A549 (cell line): ENCODE measurements at regions not wholly inside any gene's neighbourhood (a gene's known extent, or its start where the extent isn't known, plus 50 kb on each side); places are given as distances from the start of the nearest gene placed in this dataset.

Experiments
- ATAC-seq, 2 experiments: fragments of 200-7000 bp in 1 of 2; fragments of >200 bp in 1 of 2; cut with Nextera tagmentation in 1 of 2; cut with Tn5 transposase in 1 of 2; 3 replicates each; pipeline versions ENCODE4 v1.8.0 to v1.9.1; 2018 to 2020; ENCODE audit warnings: mild to moderate bottlenecking in 1 of 2, moderate library complexity in 1 of 2
- CTCF ChIA-PET: fragments of 300-600 bp; sonication (Branson Sonifier 250); formaldehyde crosslinking; extraction: SDS; loops from one replicate; lab custom pipeline; 2021; ENCODE audit warnings: antibody characterized with exemption, inconsistent platforms; lab: Yijun Ruan, JAX
- POLR2A ChIA-PET: fragments of 350-600 bp; formaldehyde crosslinking; extraction: SDS; loops from one replicate; lab custom pipeline; 2021; ENCODE audit warnings: antibody characterized with exemption, inconsistent platforms; lab: Yijun Ruan, JAX
- DNase-seq, 2 experiments: peaks; one replicate each; pipeline versions ENCODE4 v3.0.0 to v3.0.0-alpha.2; 2011 to 2016; ENCODE audit warnings: low read depth in 1 of 2, low spot score in 1 of 2
- FAIRE-seq: peaks from 2 replicates; lab custom pipeline; 2011; peaks lifted over from hg19 to GRCh38; lab: Jason Lieb, UNC
- H3K27ac ChIP-seq, 2 experiments: fragments of >200 bp; sonication (Bioruptor Twin); formaldehyde crosslinking; 3 replicates each; pipeline ENCODE4 v1.5.1; 2016 to 2017
- H3K4me1 ChIP-seq: fragments of >200 bp; sonication (Bioruptor Twin); formaldehyde crosslinking; 3 replicates; pipeline ENCODE4 v1.6.1; 2016
- H3K4me2 ChIP-seq: fragments of >200 bp; sonication (Bioruptor Twin); formaldehyde crosslinking; 3 replicates; pipeline ENCODE4 v1.6.1; 2016
- H3K4me3 ChIP-seq: fragments of >200 bp; sonication (Bioruptor Twin); formaldehyde crosslinking; 3 replicates; pipeline ENCODE4 v1.5.1; 2016
- H3K9me3 ChIP-seq: fragments of >200 bp; sonication (Bioruptor Twin); formaldehyde crosslinking; 3 replicates; pipeline ENCODE4 v1.6.1; 2016
- BCL3 ChIP-seq: fragments of >200 bp; sonication (Bioruptor Twin); formaldehyde crosslinking; IDR thresholded peaks from 3 replicates; pipeline ENCODE4 v1.6.1; 2016
- BHLHE40 ChIP-seq: IDR thresholded peaks from 2 replicates; pipeline ENCODE4 v1.6.1; 2012; ENCODE audit warnings: low read depth, low read length, inconsistent platforms
- CTCF ChIP-seq: fragments of >200 bp; sonication (Bioruptor Twin); formaldehyde crosslinking; IDR thresholded peaks from 3 replicates; pipeline ENCODE4 v1.5.1; 2016
- EHMT2 ChIP-seq: fragments of 200-600 bp; sonication (generic); IDR thresholded peaks from 2 replicates; pipeline ENCODE4 v1.6.1; 2016; ENCODE audit warnings: antibody characterized with exemption, low read depth, mild to moderate bottlenecking, moderate library complexity
- ESRRA ChIP-seq: fragments of 150-350 bp; IDR thresholded peaks from 2 replicates; pipeline ENCODE4 v1.6.1; 2014; ENCODE audit warnings: mild to moderate bottlenecking, low read length, borderline replicate concordance
- FOXS1 ChIP-seq: fragments of 250-450 bp; sonication (Bioruptor Pico); IDR thresholded peaks from 2 replicates; pipeline ENCODE4 v1.5.0; 2020; ENCODE audit warnings: mild to moderate bottlenecking, moderate library complexity
- GATA3 ChIP-seq: IDR thresholded peaks from 2 replicates; pipeline ENCODE4 v1.6.1; 2012; ENCODE audit warnings: borderline replicate concordance
- HOXA7 ChIP-seq: fragments of 250-450 bp; sonication (Bioruptor Pico); IDR thresholded peaks from 2 replicates; pipeline ENCODE4 v1.5.0; 2020; ENCODE audit warnings: mild to moderate bottlenecking, moderate library complexity
- HOXB13 ChIP-seq: fragments of 250-450 bp; sonication (Bioruptor Pico); IDR thresholded peaks from 2 replicates; pipeline ENCODE4 v1.5.0; 2020; ENCODE audit warnings: low read depth, mild to moderate bottlenecking, moderate library complexity
- HOXB5 ChIP-seq: fragments of 250-450 bp; sonication (Bioruptor Pico); IDR thresholded peaks from 2 replicates; pipeline ENCODE4 v1.5.0; 2020; ENCODE audit warnings: mild to moderate bottlenecking, moderate library complexity
- KDM1A ChIP-seq: fragments of 200-600 bp; sonication (generic); IDR thresholded peaks from 2 replicates; pipeline ENCODE4 v1.6.1; 2016; ENCODE audit warnings: low read depth, mild to moderate bottlenecking
- MAZ ChIP-seq: fragments of 150-350 bp; IDR thresholded peaks from 2 replicates; pipeline ENCODE4 v1.6.1; 2014; ENCODE audit warnings: antibody characterized with exemption, low read depth, low read length, borderline replicate concordance
- MYC ChIP-seq: IDR thresholded peaks from 2 replicates; pipeline ENCODE4 v1.6.1; 2012; ENCODE audit warnings: mild to moderate bottlenecking, inconsistent platforms, low read length, improper control_type of control experiment, borderline replicate concordance
- NR3C1 ChIP-seq: fragments of >200 bp; sonication (Bioruptor Twin); formaldehyde crosslinking; IDR thresholded peaks from 3 replicates; pipeline ENCODE4 v1.6.1; 2017
- PHF8 ChIP-seq: fragments of 200-600 bp; sonication (generic); IDR thresholded peaks from 2 replicates; pipeline ENCODE4 v1.6.1; 2016; ENCODE audit warnings: low read depth, mild to moderate bottlenecking, antibody characterized with exemption, moderate library complexity, borderline replicate concordance
- POLR2A ChIP-seq: IDR thresholded peaks from 2 replicates; pipeline ENCODE4 v1.6.1; 2012; ENCODE audit warnings: mild to moderate bottlenecking, low read length
- RAD21 ChIP-seq, 2 experiments: fragments of >200 bp in 1 of 2; sonication (Bioruptor Twin) in 1 of 2; formaldehyde crosslinking in 1 of 2; IDR thresholded peaks in 1 of 2; conservative IDR thresholded peaks in 1 of 2; 2 replicates in 1 of 2; 3 replicates in 1 of 2; pipeline ENCODE4 v1.6.1; 2012 to 2018; ENCODE audit warnings: inconsistent platforms in 1 of 2
- RARB ChIP-seq: fragments of 250-450 bp; sonication (Bioruptor Pico); IDR thresholded peaks from 2 replicates; pipeline ENCODE4 v1.8.0; 2021; ENCODE audit warnings: mild to moderate bottlenecking, moderate library complexity
- REST ChIP-seq: fragments of 200-600 bp; sonication (generic); IDR thresholded peaks from 2 replicates; pipeline ENCODE4 v1.6.1; 2016; ENCODE audit warnings: antibody characterized with exemption, mild to moderate bottlenecking, moderate library complexity
- SREBF2 ChIP-seq: fragments of 450-650 bp; IDR thresholded peaks from 2 replicates; pipeline ENCODE4 v1.6.1; 2014; ENCODE audit warnings: mild to moderate bottlenecking, moderate library complexity
- TFCP2L1 ChIP-seq: fragments of 250-450 bp; sonication (Bioruptor Pico); IDR thresholded peaks from 2 replicates; pipeline ENCODE4 v1.5.0; 2021; ENCODE audit warnings: mild to moderate bottlenecking
- TP53 ChIP-seq: fragments of 250-450 bp; sonication (Bioruptor Pico); IDR thresholded peaks from 2 replicates; pipeline ENCODE4 v1.5.0; 2021; ENCODE audit warnings: mild to moderate bottlenecking, moderate library complexity
- USF2 ChIP-seq: fragments of 450-650 bp; IDR thresholded peaks from 2 replicates; pipeline ENCODE4 v1.6.1; 2014; ENCODE audit warnings: antibody characterized with exemption
- ZC3H11A ChIP-seq: fragments of 450-650 bp; IDR thresholded peaks from 2 replicates; pipeline ENCODE4 v1.6.1; 2014; ENCODE audit warnings: antibody characterized with exemption, mild to moderate bottlenecking
- ZSCAN20 ChIP-seq: fragments of 250-450 bp; sonication (Bioruptor Pico); IDR thresholded peaks from 2 replicates; pipeline ENCODE4 v1.8.0; 2022; ENCODE audit warnings: mild to moderate bottlenecking, moderate library complexity
- WGBS: methylation state at CpG from one replicate; pipeline ENCODE4 v1.1.6; 2017; ENCODE audit errors: missing lambda C conversion rate; 5-methylcytosine and 5-hydroxymethylcytosine counted together

- FAIRE-seq (no peak), ATAC-seq (no peak), DNase-seq (no peak)
- 13% methylated on average over 2 of the region's 2 CpGs for WGBS
- H3K9me3 ChIP-seq, result no peaks in the 10 kb centered on the region
- TF ChIP-seq ESRRA (no peak), POLR2A (no peak), RAD21 (conservative IDR thresholded peaks at IDR 0.05 in 1 of 2, IDR thresholded peaks at IDR 0.05 in 1 of 2) (no peak), MYC (no peak), HOXA7 (CRISPR knock-in tag) (no peak), NR3C1 (no peak), KDM1A (no peak), MAZ (no peak), PHF8 (no peak), SREBF2 (no peak), TFCP2L1 (CRISPR knock-in tag) (no peak), ZSCAN20 (CRISPR knock-in tag) (no peak), BHLHE40 (no peak), GATA3 (no peak), USF2 (no peak), BCL3 (no peak), EHMT2 (no peak), REST (no peak)
- H3K4me2 ChIP-seq, result no peak overlapping the region
- H3K4me1 ChIP-seq, result no peaks in the 10 kb centered on the region
- no peak overlapping the region for H3K4me3 ChIP-seq
- CTCF ChIA-PET, result no interaction called here
- no peak overlapping the region for H3K27ac ChIP-seq
- POLR2A ChIA-PET, result no interaction called here
These were observed 357.7 kb upstream of the PCDH7 start for GRCh38 chr4:30362436-30362835.

- ATAC-seq (no peak), DNase-seq (no peak), FAIRE-seq (no peak)
- ChIA-PET POLR2A (no interaction called here), CTCF (no interaction called here)
- Histone ChIP-seq H3K9me3 (no peaks in the 10 kb centered on the region), H3K4me1 (no peaks in the 10 kb centered on the region), H3K27ac (no peak overlapping the region), H3K4me3 (no peak overlapping the region), H3K4me2 (no peak overlapping the region)
- 28% methylated on average over 14 of the region's 14 CpGs for WGBS
- TF ChIP-seq CTCF (no peak), REST (no peak), RARB (CRISPR knock-in tag) (no peak), ZC3H11A (no peak), FOXS1 (CRISPR knock-in tag) (no peak), HOXB13 (CRISPR knock-in tag) (no peak), ZSCAN20 (CRISPR knock-in tag) (no peak), TP53 (CRISPR knock-in tag) (no peak), HOXB5 (CRISPR knock-in tag) (no peak), GATA3 (no peak)
These were observed 350.1 kb upstream of the PCDH7 start for GRCh38 chr4:30370105-30370504.
